K562 (cell line): ENCODE measurements at regions not wholly inside any gene's neighbourhood (a gene's known extent, or its start where the extent isn't known, plus 50 kb on each side); places are given as distances from the start of the nearest gene placed in this dataset.

Experiments used
- ATAC-seq: fragments of 200-7000 bp; cut with Tn5 transposase; 3 replicates; pipeline ENCODE4 v1.9.1; 2020; ENCODE audit warnings: moderate library complexity
- BruUV-seq: library from RNA; stranded (reverse); fragments of 400-500 nt; replicated peaks from 2 replicates; lab custom pipeline; 2021; lab: Mats Ljungman, UMichigan
- CTCF ChIA-PET: fragments of 300-600 bp; formaldehyde crosslinking; extraction: SDS; loops from one replicate; lab custom pipeline; 2021; ENCODE audit warnings: low intra/inter-chr PET ratio; lab: Yijun Ruan, JAX
- POLR2A ChIA-PET: fragments of 300-600, 350-650 bp; sonication (Branson Sonifier 250); formaldehyde crosslinking; extraction: SDS; loops from one replicate; lab custom pipeline; 2021; ENCODE audit warnings: antibody characterized with exemption, inconsistent platforms; lab: Yijun Ruan, JAX
- DNase-seq, 4 experiments: peaks; one replicate each; pipeline versions ENCODE4 v3.0.0 to v3.0.0-alpha.2; 2011 to 2018; ENCODE audit warnings: low spot score in 3 of 4, mixed read lengths in 3 of 4; ENCODE audit errors: extremely low read depth in 1 of 4
- FAIRE-seq: peaks from 2 replicates; lab custom pipeline; 2011; peaks lifted over from hg19 to GRCh38; lab: Jason Lieb, UNC
- H2AFZ ChIP-seq: 2 replicates; pipeline ENCODE4 v1.6.0; 2011; ENCODE audit warnings: low read depth, low read length, control low read depth, inconsistent platforms
- H3K27ac ChIP-seq: fragments of 200-600 bp; 3 replicates; pipeline ENCODE4 v1.8.0; 2011; ENCODE audit warnings: low read depth, mild to moderate bottlenecking, control low read depth, inconsistent platforms, low read length, moderate library complexity, mixed read lengths; ENCODE audit errors: extremely low read depth
- H3K27me3 ChIP-seq, 2 experiments: fragments of 300-600 bp in 1 of 2; 2 replicates in 1 of 2; 3 replicates in 1 of 2; pipeline versions ENCODE4 v1.6.0 to v1.8.0; 2011; ENCODE audit warnings: inconsistent platforms in 2 of 2, low read length in 2 of 2, mild to moderate bottlenecking in 1 of 2, mixed read lengths in 1 of 2, moderate library complexity in 1 of 2; ENCODE audit not compliant: control insufficient read depth in 2 of 2, insufficient read depth in 2 of 2
- H3K36me3 ChIP-seq: fragments of 300-600 bp; 3 replicates; pipeline ENCODE4 v1.8.0; 2011; ENCODE audit warnings: mild to moderate bottlenecking, low read length, inconsistent platforms; ENCODE audit not compliant: control insufficient read depth, insufficient read depth
- H3K4me1 ChIP-seq, 2 experiments: fragments of 200-600 bp in 1 of 2; replicated peaks in 1 of 2; 2 replicates in 1 of 2; 3 replicates in 1 of 2; pipeline versions ENCODE4 v1.5.1 to v1.8.0; 2011; ENCODE audit warnings: inconsistent platforms in 2 of 2, low read length in 2 of 2, mild to moderate bottlenecking in 1 of 2, mixed read lengths in 1 of 2, moderate library complexity in 1 of 2; ENCODE audit not compliant: control insufficient read depth in 2 of 2, insufficient read depth in 2 of 2
- H3K4me2 ChIP-seq: 2 replicates; pipeline ENCODE4 v1.6.1; 2011; ENCODE audit warnings: low read length, control low read depth, inconsistent platforms, mixed read lengths; ENCODE audit not compliant: insufficient read depth
- H3K4me3 ChIP-seq: fragments of 200-600 bp; sonication (generic), shearing (Covaris generic); 2 replicates; pipeline ENCODE4 v1.5.1; 2016; ENCODE audit warnings: control low read depth, inconsistent platforms
- H3K79me2 ChIP-seq: fragments of 200-600 bp; 3 replicates; pipeline ENCODE4 v1.8.0; 2011; ENCODE audit warnings: low read length, inconsistent platforms; ENCODE audit not compliant: control insufficient read depth, insufficient read depth
- H3K9ac ChIP-seq, 2 experiments: 2 replicates each; pipeline versions ENCODE4 v1.6.0 to v1.6.1; 2011; ENCODE audit warnings: low read depth in 2 of 2, low read length in 2 of 2, control low read depth in 1 of 2, inconsistent platforms in 1 of 2, mild to moderate bottlenecking in 1 of 2, mixed read lengths in 1 of 2; ENCODE audit not compliant: insufficient read depth in 1 of 2
- H3K9me1 ChIP-seq: one replicate; pipeline ENCODE4 v1.6.0; 2011; ENCODE audit warnings: inconsistent platforms, mild to moderate bottlenecking, low read length, moderate library complexity; ENCODE audit not compliant: control insufficient read depth, insufficient read depth
- H3K9me3 ChIP-seq: replicated peaks from 2 replicates; pipeline ENCODE4 v1.5.1; 2011; ENCODE audit warnings: low read depth, low read length, inconsistent platforms; ENCODE audit not compliant: control insufficient read depth, insufficient read depth
- H4K20me1 ChIP-seq: replicated peaks from 2 replicates; pipeline ENCODE4 v1.6.1; 2011; ENCODE audit warnings: low read length, inconsistent platforms, mixed read lengths; ENCODE audit not compliant: control insufficient read depth, insufficient read depth
- ELK3 ChIP-seq: fragments of 450-650 bp; formaldehyde crosslinking; IDR thresholded peaks from 2 replicates; pipeline ENCODE4 v1.4.0; 2020; ENCODE audit warnings: mild to moderate bottlenecking
- HEY1 ChIP-seq: fragments of 250-450 bp; sonication (Bioruptor Pico); IDR thresholded peaks from 2 replicates; pipeline ENCODE4 v1.5.0; 2020; ENCODE audit warnings: mild to moderate bottlenecking, moderate library complexity, borderline replicate concordance
- THAP12 ChIP-seq: fragments of 250-450 bp; sonication (Bioruptor Pico); IDR thresholded peaks from 2 replicates; pipeline ENCODE4 v1.9.0; 2021; ENCODE audit warnings: mild to moderate bottlenecking, inconsistent platforms
- ZNF583 ChIP-seq: fragments of 250-450 bp; sonication (Bioruptor Pico); IDR thresholded peaks from 2 replicates; pipeline ENCODE4 v1.4.0; 2020
- ZNF75A ChIP-seq: fragments of 450-650 bp; formaldehyde crosslinking; IDR thresholded peaks from 2 replicates; pipeline ENCODE4 v1.4.0; 2020; ENCODE audit warnings: mild to moderate bottlenecking
- ZNF79 ChIP-seq: fragments of 250-450 bp; sonication (Bioruptor Pico); IDR thresholded peaks from 2 replicates; pipeline ENCODE4 v1.4.0; 2020; ENCODE audit warnings: low read depth, mild to moderate bottlenecking, moderate library complexity
- WGBS: fragments of 100-300 bp; shearing (Covaris generic); methylation state at CpG from one replicate; pipeline ENCODE4 v1.1.6; 2016; ENCODE audit warnings: low coverage, mixed read lengths; ENCODE audit not compliant: insufficient coverage; ENCODE audit errors: missing lambda C conversion rate; 5-methylcytosine and 5-hydroxymethylcytosine counted together
- in situ Hi-C: fragments of 300-500 bp; cut with MboI; formaldehyde crosslinking; loops from 4 replicates; pipeline ENCODE4 v1.15.0; 2018; ENCODE audit warnings: inconsistent platforms, mixed read lengths
- intact Hi-C: fragments of 100-400 bp; cut with micrococcal nuclease; formaldehyde crosslinking; loops from 2 replicates; pipeline ENCODE4 v1.14.2; 2022

- ChIA-PET CTCF (no interaction called here), POLR2A (interaction anchor here (0.6 kb wide), 1 partner anchor 44 kb away, joined by 3 read pairs; no protein-coding TSS in a partner anchor)
- H3K4me3 ChIP-seq, result no peak overlapping the region
- no peaks in the 10 kb centered on the region for H3K27me3 ChIP-seq
- TF ChIP-seq ZNF75A, result no peak
- no peak for TF ChIP-seq ZNF79 (CRISPR knock-in tag)
- H3K79me2 ChIP-seq, result no peaks in the 10 kb centered on the region
- H3K4me1 ChIP-seq, result no peaks in the 10 kb centered on the region
- BruUV-seq, result no TSS peak
- no peaks in the 10 kb centered on the region for H3K36me3 ChIP-seq
- in situ Hi-C loops (no loop called here), intact Hi-C loops (no loop called here)
- no peak for DNase-seq
- H4K20me1 ChIP-seq, result no peaks in the 10 kb centered on the region
- no peak overlapping the region for H3K27ac ChIP-seq
- ATAC-seq, result no peak
- H2AFZ ChIP-seq, result no peak overlapping the region
- H3K9me1 ChIP-seq, result no peaks in the 10 kb centered on the region
- no peak overlapping the region for H3K9ac ChIP-seq
- no peak for FAIRE-seq
- 0% methylated on average over 1 of the region's 2 CpGs for WGBS
- H3K4me2 ChIP-seq, result no peak overlapping the region
- H3K9me3 ChIP-seq, result no peaks in the 10 kb centered on the region; the same call in 1 of the 2 replicates
Observed at GRCh38 chr13:54592201-54592600, 1563.6 kb downstream of the OLFM4 start.

- ATAC-seq, result no peak
- in situ Hi-C loops, result no loop called here
- no peak overlapping the region for H3K4me2 ChIP-seq
- DNase-seq, result no peak
- H3K36me3 ChIP-seq, result no peaks in the 10 kb centered on the region
- 6% methylated on average over 3 of the region's 3 CpGs for WGBS
- H3K4me3 ChIP-seq, result no peak overlapping the region
- H3K79me2 ChIP-seq, result no peaks in the 10 kb centered on the region
- no peak for FAIRE-seq
- intact Hi-C loops, result no loop called here
- no peaks in the 10 kb centered on the region for H3K27me3 ChIP-seq
- no peaks in the 10 kb centered on the region for H3K4me1 ChIP-seq
- H2AFZ ChIP-seq, result no peak overlapping the region
- H3K9me3 ChIP-seq, result no peaks in the 10 kb centered on the region; the same call in 1 of the 2 replicates
- ChIA-PET POLR2A (no interaction called here), CTCF (no interaction called here)
- H3K9ac ChIP-seq, result no peak overlapping the region
- no peak for TF ChIP-seq HEY1
- no peak for TF ChIP-seq THAP12 (CRISPR knock-in tag)
- TF ChIP-seq ELK3 (CRISPR knock-in tag), result no peak
- no peak for TF ChIP-seq ZNF583 (CRISPR knock-in tag)
- H3K9me1 ChIP-seq, result no peaks in the 10 kb centered on the region
- no peak overlapping the region for H3K27ac ChIP-seq
- no peaks in the 10 kb centered on the region for H4K20me1 ChIP-seq
- no TSS peak for BruUV-seq
Observed at GRCh38 chr13:54593504-54593903, 1564.9 kb downstream of the OLFM4 start.
